ENCODE measurements at regions not wholly inside any gene's neighbourhood (a gene's known extent, or its start where the extent isn't known, plus 50 kb on each side); places are given as distances from the start of the nearest gene placed in this dataset.

- H3K4me3 ChIP-seq = no peak overlapping the region
- TF ChIP-seq, protein P1, sequence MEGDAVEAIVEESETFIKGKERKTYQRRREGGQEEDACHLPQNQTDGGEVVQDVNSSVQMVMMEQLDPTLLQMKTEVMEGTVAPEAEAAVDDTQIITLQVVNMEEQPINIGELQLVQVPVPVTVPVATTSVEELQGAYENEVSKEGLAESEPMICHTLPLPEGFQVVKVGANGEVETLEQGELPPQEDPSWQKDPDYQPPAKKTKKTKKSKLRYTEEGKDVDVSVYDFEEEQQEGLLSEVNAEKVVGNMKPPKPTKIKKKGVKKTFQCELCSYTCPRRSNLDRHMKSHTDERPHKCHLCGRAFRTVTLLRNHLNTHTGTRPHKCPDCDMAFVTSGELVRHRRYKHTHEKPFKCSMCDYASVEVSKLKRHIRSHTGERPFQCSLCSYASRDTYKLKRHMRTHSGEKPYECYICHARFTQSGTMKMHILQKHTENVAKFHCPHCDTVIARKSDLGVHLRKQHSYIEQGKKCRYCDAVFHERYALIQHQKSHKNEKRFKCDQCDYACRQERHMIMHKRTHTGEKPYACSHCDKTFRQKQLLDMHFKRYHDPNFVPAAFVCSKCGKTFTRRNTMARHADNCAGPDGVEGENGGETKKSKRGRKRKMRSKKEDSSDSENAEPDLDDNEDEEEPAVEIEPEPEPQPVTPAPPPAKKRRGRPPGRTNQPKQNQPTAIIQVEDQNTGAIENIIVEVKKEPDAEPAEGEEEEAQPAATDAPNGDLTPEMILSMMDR (IDR thresholded peaks at IDR 0.05) = no peak
- peak overlapping the region in 1 of 2 donors; percentile 67 for H3K27ac ChIP-seq
- peaks cover 0 to 51% (median 13%) of the 10 kb centered on the region in 4 donors for H3K4me1 ChIP-seq
- DNase-seq = no peak
- no peaks in the 10 kb centered on the region for H3K36me3 ChIP-seq
- no peaks in the 10 kb centered on the region for H3K9me3 ChIP-seq
- intact Hi-C loops (cut with DNase I; ENCODE audit: low total_unique reads) = no loop called here
- H3K27me3 ChIP-seq = no peaks in the 10 kb centered on the region
Observed at GRCh38 chr6:71490876-71491275, 202.3 kb downstream of the OGFRL1 start.

- Histone ChIP-seq H3K36me3 (no peaks in the 10 kb centered on the region), H3K27ac (peak overlapping the region in 1 of 2 donors; percentile 67), H3K4me1 (peaks cover 0 to 48% (median 12%) of the 10 kb centered on the region in 4 donors), H3K4me3 (no peak overlapping the region), H3K9me3 (no peaks in the 10 kb centered on the region), H3K27me3 (no peaks in the 10 kb centered on the region)
- DNase-seq = no peak
- TF ChIP-seq, protein P1 (IDR thresholded peaks at IDR 0.05) = no peak
- intact Hi-C loops (cut with DNase I; ENCODE audit: low total_unique reads) = no loop called here
Observed at GRCh38 chr6:71491844-71492243, 203.2 kb downstream of the OGFRL1 start.

DNA sequence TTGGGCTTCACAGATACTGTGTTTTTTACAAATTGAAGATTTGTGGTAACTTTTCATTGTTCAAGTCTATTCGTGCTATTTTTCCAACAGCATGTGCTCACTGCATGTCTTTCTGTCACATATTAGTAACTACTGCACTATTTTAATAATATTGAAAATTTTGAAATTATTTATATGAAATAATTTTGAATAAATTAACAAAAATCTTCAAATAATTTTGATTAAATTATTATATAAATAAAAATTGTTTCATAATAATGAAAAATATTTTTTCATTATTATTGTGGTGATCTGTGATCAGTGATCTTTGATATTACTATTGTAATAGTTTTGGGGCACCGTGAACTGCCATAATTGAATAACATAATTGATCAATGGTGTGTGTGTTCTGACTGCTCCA, 204.1 kb downstream of the OGFRL1 start:
- Histone ChIP-seq H3K27ac (no peak overlapping the region), H3K36me3 (no peaks in the 10 kb centered on the region), H3K27me3 (no peaks in the 10 kb centered on the region), H3K9me3 (no peaks in the 10 kb centered on the region), H3K4me1 (peaks cover 0 to 51% (median 10%) of the 10 kb centered on the region in 4 donors), H3K4me3 (no peak overlapping the region)
- TF ChIP-seq, protein P1 (IDR thresholded peaks at IDR 0.05) = no peak
- intact Hi-C loops (cut with DNase I; ENCODE audit: low total_unique reads) = no loop called here
- no peak for DNase-seq

GRCh38 chr6:71496018-71496721, 207.6 kb downstream of the OGFRL1 start:
- DNase-seq = no peak
- Histone ChIP-seq H3K4me1 (peaks cover 0 to 51% (median 15%) of the 10 kb centered on the region in 4 donors), H3K9me3 (no peaks in the 10 kb centered on the region), H3K4me3 (peak overlapping the region; percentile 43 to 50), H3K27me3 (no peaks in the 10 kb centered on the region), H3K27ac (peak overlapping the region; percentile 75 to 80), H3K36me3 (no peaks in the 10 kb centered on the region)
- intact Hi-C loops (cut with DNase I; ENCODE audit: low total_unique reads) = loop anchor here (5.0 kb wide), 1 partner anchor 79 kb away; no protein-coding TSS in a partner anchor
- TF ChIP-seq, protein P1 (IDR thresholded peaks at IDR 0.05) = no peak

DNA sequence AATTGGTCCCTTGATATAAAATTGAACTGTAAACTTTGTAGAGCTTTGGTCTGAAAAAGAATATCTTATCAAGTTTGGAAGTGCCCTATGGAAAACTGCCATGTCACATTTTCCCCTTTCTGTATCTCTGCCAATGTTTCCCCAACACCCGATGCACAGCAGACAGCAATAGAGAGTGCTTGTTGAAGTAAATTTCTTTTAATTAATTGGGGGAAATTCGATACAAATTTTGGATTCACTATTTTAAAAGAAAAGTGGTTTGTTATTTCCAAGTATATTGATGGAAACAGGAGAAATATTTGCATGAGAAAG, 208.1 kb downstream of the OGFRL1 start:
- Histone ChIP-seq H3K27ac (peak overlapping the region; percentile 75 to 80), H3K4me3 (peak overlapping the region in 1 of 2 donors; percentile 50), H3K9me3 (no peaks in the 10 kb centered on the region), H3K27me3 (no peaks in the 10 kb centered on the region), H3K36me3 (no peaks in the 10 kb centered on the region), H3K4me1 (peaks cover 0 to 51% (median 15%) of the 10 kb centered on the region in 4 donors)
- intact Hi-C loops (cut with DNase I; ENCODE audit: low total_unique reads) = loop anchor here (5.0 kb wide), 1 partner anchor 79 kb away; no protein-coding TSS in a partner anchor
- TF ChIP-seq, protein P1 (IDR thresholded peaks at IDR 0.05) = no peak
- DNase-seq = no peak

All from tibial artery (tissue), 4 donors.